HCEC 1CT (cell line): ENCODE measurements at regions not wholly inside any gene's neighbourhood (a gene's known extent, or its start where the extent isn't known, plus 50 kb on each side); places are given as distances from the start of the nearest gene placed in this dataset.

Experiments
- DNase-seq: peaks from one replicate; pipeline ENCODE4 v3.0.0-alpha.2; 2017

DNA sequence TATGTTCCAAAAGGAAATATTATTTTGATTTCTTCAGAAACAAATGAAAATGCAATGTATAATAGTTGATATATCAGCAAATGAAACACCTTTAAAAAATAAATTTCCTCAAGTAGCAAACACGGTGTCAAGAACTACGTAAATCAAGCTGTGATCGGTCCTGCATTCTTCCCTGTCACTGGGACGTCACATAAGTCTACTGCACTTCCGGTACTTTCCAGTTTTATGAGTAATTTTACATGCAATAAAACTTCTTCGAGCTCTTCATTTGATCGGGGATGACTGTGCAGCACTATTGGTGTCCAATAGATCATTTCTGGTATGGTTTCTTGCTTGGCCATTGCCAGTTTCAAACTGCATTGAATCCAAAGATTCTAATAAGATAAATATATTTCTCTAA, 114.0 kb upstream of the VEGFC start:
- peak; percentile 68 for DNase-seq

DNA sequence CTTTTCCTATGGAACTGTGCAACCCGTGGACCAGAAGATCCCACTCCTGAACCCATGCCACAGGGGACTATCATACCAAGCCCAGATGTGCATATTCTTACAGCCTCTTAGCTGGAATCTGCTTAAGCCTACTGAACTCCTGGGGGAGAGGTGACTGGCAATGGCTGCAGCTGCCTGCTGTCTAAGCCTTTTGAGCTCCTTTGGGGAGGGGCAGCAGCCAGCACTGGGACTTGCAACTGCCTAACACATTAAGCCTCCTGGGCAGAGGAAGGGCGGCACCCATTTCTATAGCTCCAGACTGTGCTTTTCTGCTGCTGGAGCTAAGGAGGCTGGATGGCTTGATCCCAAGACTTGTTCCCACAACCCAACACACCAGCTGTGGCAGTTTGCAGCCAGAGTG, 117.9 kb upstream of the VEGFC start:
- DNase-seq, result no peak

DNA sequence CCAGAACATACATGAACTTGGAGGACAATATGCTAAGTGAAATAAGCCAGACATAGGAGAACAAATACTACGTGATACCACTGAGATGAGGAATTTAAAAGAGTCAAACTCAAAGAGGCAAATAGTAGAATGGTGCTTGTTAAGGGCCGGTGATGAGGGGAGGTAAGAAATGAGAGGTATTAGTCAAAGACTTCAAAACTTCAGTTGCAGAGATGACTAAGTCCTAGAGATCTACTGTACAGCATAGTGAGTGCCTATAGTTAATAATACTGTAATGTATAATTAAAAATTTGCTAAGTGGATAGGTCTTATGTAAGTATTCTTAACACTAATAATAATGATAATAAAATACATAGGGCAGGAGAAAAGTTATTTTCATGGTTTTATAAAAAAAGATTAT, 126.9 kb upstream of the VEGFC start:
- no peak for DNase-seq

DNA sequence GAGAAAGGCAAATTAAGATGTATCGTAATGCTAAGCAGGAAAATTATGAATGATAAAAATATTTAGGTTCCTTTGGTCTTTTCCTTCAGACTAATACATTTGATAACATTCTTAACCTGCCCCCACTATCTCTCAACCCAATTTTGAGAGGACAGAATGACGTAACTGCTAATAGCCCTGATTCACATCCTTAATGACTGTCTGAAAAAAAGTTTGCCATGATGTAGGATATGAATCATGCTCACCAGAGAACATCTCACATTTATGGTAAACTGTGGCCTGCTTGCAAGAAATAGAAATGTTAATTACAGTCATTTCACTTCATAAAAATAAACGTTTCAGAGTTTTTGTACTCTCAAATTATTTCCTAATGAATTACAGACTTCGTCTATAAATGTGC, 128.0 kb upstream of the VEGFC start:
- peak; percentile 69 for DNase-seq

DNA sequence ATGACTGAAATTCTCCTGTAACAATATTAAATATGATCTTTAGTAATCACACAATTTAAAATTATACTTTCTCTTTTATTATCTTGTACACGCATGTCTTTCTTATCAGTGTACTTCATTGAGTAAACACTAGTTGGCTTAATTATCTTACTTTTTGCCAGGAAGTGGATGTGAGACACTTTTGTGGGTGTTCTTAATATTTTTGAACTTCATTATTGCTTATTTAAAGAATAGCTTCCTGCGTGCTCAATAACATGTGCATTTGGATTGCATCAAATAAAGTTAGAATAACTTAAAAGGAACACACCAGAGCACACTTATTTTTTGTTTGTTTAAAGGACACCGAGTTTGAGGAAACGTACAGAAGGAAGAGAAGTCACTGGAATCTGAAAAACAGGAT, 128.5 kb upstream of the VEGFC start:
- DNase-seq, result no peak

DNA sequence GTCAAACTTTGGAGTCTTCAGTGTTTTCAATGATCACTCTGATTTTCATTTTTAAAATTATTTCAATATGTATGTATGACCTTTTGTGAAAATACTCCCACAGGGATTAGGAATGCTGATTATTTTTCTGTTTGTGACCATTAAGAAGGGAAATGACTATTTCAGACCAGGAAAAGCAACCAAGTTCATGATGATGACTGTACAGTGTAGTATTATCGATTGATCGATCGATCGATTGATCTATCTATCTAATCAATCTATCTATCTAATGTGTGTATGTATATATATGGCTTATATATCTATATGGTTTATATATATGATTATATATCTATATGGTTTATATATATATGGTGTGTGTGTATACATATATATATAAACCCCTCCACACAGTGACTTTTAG, 131.5 kb upstream of the VEGFC start:
- DNase-seq, result no peak

DNA sequence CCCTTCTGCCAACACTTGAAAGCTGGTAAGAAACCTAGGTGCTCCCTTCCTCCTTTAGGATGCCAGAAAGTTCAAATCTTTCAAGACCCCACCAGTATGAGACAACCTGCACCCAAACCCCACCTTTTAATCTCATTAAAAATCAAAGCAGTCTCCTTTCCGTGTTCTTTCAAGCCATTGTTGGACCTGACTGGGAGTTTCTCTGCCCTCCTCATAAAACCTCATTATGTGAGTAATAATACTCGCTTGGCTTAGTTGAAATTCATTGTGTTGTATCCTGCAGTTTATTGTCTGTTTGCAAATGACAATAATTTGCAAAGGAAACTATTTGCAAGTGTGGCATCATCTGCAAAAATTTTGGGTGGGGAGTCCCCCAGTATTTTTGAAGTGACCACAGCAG, 133.2 kb upstream of the VEGFC start:
- no peak for DNase-seq

DNA sequence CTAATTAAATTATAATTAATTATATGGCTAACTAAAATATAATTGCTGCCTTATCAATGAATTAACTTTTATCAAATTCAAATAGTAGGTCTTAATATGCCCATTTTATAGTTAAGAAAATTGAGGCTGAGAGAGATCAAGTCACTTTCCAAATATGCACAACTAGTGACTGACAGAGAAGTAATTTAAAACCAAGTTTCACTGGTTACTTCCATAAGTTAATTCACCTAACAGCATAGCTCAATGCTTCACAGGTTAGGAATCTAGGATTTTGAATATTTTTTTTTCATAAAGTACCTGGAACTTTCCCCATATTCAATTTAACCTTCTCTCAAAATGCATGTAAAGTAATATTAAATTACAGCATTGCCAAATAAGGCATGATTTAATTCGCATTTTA, 134.4 kb upstream of the VEGFC start:
- no peak for DNase-seq

DNA sequence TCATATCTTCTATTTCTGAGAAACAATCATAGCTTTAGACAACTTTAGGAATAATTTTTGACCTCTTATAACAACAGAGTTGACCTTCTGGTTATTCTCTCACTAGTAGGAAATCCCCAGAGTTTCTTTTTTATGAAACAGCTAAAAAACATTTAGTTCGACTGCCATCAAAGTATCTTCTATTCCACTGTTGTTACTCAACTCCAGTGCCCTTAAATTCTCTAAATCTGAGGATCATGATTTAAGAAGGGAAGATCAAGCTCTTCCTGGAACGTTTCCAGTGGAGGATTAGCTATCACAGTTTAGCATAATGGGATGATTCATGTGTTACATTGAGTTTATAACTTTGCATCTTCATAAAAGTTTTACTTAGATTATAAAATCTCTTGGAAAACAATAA, 134.9 kb upstream of the VEGFC start:
- DNase-seq, result peak; percentile 87

DNA sequence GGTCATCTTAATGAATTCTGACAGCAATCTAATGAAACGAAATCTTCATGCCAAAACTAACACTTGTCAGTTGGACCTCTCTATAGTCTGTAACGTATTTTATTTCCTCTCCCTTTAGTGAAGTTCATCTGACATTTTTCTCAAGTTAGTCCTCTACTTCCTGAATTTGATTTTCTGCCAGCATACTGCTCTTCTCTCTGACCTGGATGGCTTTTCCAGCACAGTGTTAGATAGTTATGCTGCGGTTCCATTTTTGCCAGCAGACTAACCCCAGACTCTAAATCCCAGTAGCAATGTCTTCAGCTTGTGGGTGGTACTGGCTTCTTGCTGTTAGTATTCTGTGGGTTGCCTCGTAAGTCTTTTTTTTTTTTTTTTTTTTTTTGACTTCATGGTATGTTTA, 146.7 kb upstream of the VEGFC start:
- DNase-seq, result peak; percentile 56

DNA sequence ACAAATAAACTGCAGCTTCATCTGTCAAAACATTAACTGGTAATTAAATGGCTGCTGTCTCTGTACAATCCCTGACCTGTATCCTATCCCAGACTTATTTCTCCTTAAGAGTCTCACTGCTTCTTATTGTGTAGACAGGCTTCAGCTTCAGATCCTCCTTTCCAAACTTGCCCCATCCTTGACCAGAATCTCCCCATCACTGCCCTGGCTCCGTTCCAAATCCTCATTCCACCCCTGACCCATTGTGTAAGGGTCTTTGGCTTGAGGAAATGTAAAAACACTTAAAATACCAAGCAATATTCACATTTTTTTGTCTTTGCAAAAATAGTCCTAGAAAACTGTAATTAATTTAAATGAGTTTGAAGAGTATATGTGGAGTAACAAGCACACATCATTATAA, 152.6 kb upstream of the VEGFC start:
- DNase-seq, result no peak

DNA sequence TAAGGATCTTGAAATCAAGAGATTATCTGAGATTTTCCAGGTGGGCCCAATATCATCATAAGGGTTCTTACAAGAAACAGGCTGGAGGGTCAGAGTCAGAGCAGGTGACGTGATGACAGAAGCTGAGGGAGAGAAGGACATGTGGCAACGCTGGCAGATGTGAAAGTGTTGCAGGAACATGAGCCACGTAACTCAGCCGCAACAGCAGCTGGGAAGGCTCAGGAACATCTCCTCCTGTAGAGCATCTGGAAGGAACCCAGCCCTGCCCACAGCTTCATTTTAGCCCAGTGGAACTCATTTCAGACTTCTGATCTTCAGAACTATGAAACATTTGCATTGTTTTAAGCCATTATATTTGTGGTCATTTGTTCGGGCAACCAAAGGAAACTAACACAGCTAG, 156.3 kb upstream of the VEGFC start:
- DNase-seq, result peak; percentile 76

DNA sequence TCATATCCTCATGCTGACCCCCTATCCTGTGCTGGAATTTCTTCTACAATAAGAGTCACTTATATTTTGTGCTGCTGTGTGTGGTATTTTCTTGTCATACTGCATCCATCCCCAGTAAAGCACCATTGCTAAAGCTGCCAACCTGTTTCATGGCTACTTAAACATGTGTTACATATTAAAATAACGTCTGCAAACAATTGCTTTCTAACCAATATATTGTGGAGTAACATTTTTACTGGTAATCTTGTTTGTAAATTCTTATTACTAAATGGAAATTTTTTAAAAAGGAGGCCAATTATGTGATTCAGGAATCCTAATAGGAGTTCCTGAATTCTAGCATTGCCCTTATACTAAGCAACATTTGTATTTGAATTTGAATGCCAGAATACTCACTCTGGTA, 160.3 kb upstream of the VEGFC start:
- DNase-seq, result no peak

DNA sequence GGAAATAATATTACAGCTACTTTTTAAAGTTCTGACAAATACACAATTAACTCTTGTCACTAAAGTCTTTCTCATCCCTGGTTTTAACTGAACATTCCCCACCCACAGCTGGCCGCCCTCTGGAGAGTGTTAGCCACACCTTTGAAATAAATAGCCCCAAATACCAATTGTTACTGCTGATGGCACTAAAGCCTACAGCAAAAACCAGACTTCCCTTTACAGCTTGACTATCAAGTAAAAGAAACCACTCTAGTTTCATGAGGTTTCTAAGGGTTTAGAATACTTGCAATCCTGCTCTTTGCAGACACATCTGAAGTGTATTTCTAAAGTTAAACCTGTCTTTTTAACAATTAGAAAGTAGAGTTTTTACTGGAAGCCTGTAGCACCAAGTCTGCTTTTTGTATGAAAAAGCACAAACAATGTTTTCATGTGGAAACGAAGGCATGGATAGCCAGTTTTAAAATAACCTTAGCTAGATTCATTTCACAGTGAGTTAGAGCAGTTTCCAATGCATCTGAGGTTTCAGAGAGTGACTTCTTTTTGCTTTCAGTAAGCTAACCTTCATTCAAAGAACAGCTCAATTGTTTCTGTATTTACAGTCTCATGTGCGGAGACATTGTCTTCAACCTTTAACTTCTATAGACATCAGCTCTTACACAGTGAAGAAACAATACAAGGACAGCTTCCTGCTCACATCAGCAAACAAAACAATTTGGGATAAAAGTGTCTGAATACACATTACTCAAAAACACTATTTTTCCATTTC, 164.8 kb upstream of the VEGFC start:
- no peak for DNase-seq

DNA sequence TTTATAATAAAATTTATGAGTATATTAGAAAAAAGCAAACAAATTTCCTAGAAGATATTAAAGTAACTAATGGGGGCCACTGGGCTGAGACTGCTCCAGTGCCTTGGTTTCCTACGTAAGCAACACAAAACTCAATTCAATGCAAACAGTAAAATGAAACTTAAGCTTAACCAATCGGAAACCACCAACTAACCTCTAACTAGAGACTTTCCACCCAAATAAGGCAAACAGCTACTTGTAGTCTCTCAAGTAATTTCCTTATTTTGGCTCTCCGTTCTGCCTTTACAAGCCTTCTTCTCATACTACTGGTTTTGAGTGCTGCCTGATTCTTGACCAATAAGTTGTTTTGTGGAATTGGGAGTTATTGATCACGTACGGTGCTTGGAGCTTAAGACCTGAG, 167.3 kb upstream of the VEGFC start:
- DNase-seq, result no peak

DNA sequence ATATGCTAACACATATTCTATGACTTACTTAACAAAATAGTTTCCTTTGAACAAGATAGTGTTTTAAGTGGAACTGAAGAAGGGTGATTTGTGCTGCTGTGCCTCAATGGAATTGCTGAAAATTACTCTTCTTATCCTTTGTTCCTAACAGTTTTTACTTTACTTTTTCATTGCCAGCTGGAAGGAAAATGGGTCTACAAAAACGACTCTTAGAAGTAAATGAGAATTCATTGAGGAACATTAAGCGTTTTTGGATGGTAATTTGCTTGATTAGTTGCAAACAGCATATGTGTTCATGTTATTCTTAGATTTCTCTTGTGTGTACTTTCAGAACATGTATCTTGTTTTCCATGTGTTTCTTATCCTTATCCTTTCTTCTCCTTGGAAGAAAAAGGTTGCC, 170.4 kb upstream of the VEGFC start:
- DNase-seq, result no peak

DNA sequence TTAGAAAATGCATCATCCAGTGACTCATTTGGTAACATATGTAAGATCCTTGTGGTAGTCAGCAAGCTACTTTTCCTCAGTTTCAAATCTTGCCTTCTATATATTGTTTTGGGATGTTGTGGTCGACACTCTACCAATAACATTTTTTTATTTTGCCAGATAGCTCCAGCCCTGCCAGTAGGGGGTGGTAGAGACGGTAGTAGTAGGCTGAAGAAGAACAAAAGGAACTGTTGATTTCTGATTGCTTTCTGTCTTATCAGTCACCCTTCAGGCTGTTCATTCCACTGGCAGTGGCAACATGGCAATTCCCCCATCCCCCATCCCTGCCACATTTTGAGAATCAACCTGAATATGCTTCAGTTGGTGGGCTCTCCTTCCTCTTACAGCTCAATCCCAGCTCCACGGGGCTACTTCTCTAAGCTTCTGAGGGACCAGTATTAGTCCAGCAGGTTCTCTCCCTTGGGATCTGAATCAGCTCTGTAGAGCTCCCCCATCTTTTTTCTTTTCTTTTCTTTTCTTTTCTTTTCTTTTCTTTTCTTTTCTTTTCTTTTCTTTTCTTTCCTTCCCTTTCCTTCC, 171.5 kb upstream of the VEGFC start:
- DNase-seq, result peak; percentile 4

DNA sequence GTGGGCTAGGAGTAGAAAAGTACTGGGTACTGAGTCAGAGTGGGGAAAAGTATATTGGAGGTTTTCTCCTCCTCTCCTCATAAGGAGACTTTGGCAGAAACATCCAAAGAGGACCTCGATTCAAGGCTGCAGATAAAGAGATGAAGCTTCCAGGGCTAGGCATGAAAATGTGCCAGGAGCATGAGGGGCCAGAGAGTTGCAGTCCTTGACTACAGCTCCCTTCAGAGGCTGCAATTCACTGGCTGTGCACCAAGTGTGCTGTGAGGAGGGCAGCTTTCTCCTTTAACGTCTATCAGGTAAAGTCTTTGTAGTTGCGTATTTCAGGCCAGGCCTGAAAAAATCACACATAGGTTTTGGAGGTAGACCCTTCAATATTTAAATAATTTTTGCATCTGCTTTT, 174.9 kb upstream of the VEGFC start:
- no peak for DNase-seq

DNA sequence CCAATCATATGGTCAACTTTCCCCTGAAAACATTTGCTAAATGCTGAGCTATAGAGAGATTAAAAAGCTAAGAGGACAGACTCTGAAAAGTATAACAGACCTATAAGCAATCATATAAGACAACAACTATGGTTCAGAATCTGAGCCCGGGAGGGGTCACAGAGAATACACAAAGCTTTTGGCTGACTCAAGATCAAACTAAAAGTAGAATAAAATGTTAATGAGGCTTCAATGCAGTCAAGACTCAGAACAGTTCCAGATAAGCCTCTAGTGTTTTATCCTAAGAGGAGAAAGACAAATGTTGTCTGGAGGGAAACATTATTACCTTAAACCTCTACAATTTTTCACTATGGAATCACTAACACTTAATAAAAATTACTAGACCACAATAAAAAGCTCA, 175.4 kb upstream of the VEGFC start:
- DNase-seq, result no peak

DNA sequence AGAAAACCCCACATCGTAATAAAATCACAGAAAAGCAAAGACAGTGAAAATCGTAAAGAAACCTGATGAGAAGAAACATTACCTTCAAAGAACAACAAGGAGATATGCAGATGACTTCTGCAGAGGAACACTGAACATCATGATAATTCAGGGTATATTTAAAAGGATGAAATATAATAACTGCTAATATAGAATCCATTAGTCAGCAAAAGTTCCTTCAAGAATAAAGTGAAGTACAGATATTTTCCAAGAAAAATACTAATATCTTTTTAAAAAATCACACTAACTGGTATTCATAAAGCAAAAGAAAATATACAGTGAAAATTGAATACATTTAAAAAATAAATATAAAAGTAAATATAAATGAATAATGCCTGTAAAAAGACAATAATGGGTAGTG, 176.3 kb upstream of the VEGFC start:
- DNase-seq, result no peak

DNA sequence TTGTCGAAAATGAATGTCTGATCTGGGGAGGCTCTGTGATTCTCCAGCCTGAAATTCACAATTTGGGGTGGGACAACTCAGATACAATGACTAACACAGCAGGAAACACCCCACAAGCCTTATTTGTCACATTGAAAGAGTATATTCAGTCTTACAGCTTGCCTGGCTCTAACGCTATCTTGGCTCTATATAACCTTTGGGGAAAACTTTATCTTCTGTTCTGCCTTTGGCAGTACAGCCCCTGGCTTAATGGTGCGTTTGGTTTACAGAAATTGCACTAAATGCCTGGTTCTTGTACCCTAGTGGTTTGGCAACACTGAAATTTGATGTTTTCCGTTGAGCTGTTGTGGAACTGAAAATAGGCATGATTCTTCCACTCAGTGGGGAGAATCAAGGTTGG, 178.1 kb upstream of the VEGFC start:
- no peak for DNase-seq

DNA sequence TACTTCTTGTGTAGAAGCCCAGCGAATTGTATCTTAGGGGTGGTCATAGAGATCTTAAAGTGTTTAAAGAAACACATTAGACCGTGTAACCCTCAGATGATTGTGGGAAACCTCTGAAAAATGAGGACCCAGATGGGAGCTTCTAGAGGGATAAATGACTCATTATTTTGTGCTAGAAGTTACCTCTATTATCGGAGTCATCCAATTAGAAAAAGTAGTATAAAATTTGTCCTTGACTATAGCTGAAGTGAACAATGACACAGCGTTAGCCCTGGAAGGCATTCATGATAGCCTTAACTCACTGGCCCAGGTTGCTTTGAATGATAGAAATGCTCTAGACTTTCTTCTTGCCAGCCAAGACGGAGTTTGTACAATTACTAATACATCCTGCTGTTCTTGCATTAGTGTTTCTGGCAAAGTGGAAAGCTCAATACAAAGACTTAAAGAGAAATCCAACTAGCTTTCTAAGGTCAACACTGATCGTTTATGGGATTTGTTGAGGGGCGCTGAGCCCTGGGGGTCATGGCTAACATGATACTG, 178.9 kb upstream of the VEGFC start:
- no peak for DNase-seq

DNA sequence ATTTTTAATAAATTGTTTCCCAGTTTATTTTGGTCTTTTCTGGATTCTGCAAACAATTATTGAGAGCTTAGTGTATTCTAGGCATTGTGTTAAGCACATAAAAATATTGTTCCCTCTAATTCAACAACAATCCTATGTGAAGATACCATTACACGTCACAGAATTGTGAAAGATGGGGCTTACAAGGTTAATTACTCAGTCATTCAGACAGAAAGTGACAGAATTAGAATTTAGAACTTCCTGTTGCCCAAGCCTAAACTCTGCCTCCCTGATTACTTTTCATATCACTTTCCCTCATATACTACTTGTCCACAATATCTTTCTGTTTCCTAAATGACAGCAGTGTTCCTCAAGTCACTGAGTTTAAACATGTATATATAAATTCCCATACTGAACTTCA, 186.7 kb upstream of the VEGFC start:
- no peak for DNase-seq

DNA sequence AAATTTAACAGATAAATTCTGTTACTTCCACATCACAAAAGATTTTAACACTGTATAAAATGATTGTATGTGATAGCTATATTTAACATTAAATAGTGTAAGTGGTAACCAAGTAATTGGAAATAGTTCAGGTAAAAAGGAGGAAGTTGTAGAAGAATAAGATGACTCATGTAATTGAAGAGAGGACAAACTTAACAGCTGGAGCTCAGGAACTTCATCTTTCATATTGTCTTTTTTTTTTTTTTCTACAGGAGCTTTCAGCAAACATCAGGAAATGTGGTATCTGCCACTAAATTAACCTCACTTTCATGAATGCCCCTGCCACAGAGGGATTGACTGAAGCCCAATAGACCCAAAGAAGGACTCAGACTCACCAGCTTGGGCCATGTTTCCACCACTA, 188.4 kb upstream of the VEGFC start:
- DNase-seq, result peak; percentile 5

DNA sequence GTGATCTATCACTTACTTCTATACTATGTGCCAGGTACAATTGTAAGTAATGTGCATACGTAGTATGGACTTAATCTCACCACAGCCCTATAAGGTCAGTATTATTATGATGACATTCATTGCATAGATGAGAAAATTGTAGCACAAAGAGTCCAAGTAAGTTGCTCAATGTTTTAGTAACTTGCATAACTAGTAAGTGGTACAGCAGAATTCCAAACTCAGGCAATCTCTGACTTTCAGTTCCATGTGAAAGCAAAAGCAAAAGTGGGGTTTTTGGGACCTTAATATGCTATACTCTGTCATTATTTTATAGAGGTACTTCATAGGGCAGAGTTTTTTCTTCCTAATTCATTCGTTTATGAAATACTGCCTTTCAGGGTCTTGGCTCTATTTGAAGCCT, 188.8 kb upstream of the VEGFC start:
- DNase-seq, result peak; percentile 47
